Endothelial cell of umbilical vein (primary cell): ENCODE measurements at regions not wholly inside any gene's neighbourhood (a gene's known extent, or its start where the extent isn't known, plus 50 kb on each side); places are given as distances from the start of the nearest gene placed in this dataset.
"Not testable (repeated sequence)": the region's sequence is repeated elsewhere in the genome, so short reads cannot be mapped to it uniquely, and the experiment has no call there.

ENCODE experiments used
- BruUV-seq: library from RNA; stranded (reverse); fragments of 400-500 nt; replicated peaks from 2 replicates; lab custom pipeline; 2021; lab: Mats Ljungman, UMichigan
- CTCF ChIA-PET: fragments of 300-600, 350-600 bp; sonication (Branson Sonifier 250); formaldehyde crosslinking; loops from one replicate; lab custom pipeline; 2021; ENCODE audit warnings: antibody characterized with exemption, inconsistent platforms; lab: Charles Lee
- POLR2A ChIA-PET: fragments of 300-600, 350-600 bp; sonication (Branson Sonifier 250); formaldehyde crosslinking; loops from one replicate; lab custom pipeline; 2021; ENCODE audit warnings: antibody characterized with exemption, inconsistent platforms; lab: Charles Lee
- DNase-seq: peaks from one replicate; pipeline ENCODE4 v3.0.0-alpha.2; 2011; ENCODE audit warnings: low read depth, low spot score
- FAIRE-seq: peaks from 2 replicates; lab custom pipeline; 2011; peaks lifted over from hg19 to GRCh38; lab: Jason Lieb, UNC
- H2AFZ ChIP-seq: 2 replicates; pipeline ENCODE4 v1.6.0; 2012; ENCODE audit warnings: low read depth, low read length, control low read depth, inconsistent platforms
- H3K27ac ChIP-seq: 2 replicates; pipeline ENCODE4 v1.5.1; 2011; ENCODE audit warnings: low read depth, mild to moderate bottlenecking, control low read depth, low read length, moderate library complexity; ENCODE audit not compliant: insufficient read depth
- H3K27me3 ChIP-seq, 2 experiments: 2 replicates each; pipeline versions ENCODE4 v1.6.0 to v1.6.1; 2011; ENCODE audit warnings: low read length in 2 of 2, mixed read lengths in 1 of 2; ENCODE audit not compliant: control insufficient read depth in 2 of 2, insufficient read depth in 2 of 2
- H3K36me3 ChIP-seq, 2 experiments: 2 replicates in 1 of 2; 3 replicates in 1 of 2; pipeline ENCODE4 v1.5.1; 2011; ENCODE audit warnings: low read length in 2 of 2, mild to moderate bottlenecking in 1 of 2, moderate library complexity in 1 of 2; ENCODE audit not compliant: control insufficient read depth in 2 of 2, insufficient read depth in 2 of 2; ENCODE audit errors: extremely low read depth in 1 of 2
- H3K4me1 ChIP-seq: 3 replicates; pipeline ENCODE4 v1.5.1; 2011; ENCODE audit warnings: mild to moderate bottlenecking, low read length; ENCODE audit not compliant: control insufficient read depth, insufficient read depth; ENCODE audit errors: extremely low read depth
- H3K4me2 ChIP-seq: 2 replicates; pipeline ENCODE4 v1.6.1; 2011; ENCODE audit warnings: low read length, control low read depth, mixed read lengths; ENCODE audit not compliant: insufficient read depth
- H3K4me3 ChIP-seq, 3 experiments: fragments of 200-600 bp in 1 of 3; sonication (generic), shearing (Covaris generic) in 1 of 3; replicated peaks in 1 of 3; 2 replicates each; pipeline ENCODE4 v1.5.1; 2011 to 2016; ENCODE audit warnings: control low read depth in 3 of 3, low read length in 3 of 3, mild to moderate bottlenecking in 2 of 3, inconsistent platforms in 1 of 3, low read depth in 1 of 3, moderate library complexity in 1 of 3; ENCODE audit not compliant: insufficient read depth in 1 of 3
- H3K79me2 ChIP-seq: 2 replicates; pipeline ENCODE4 v1.6.0; 2012; ENCODE audit warnings: low read length, inconsistent platforms; ENCODE audit not compliant: control insufficient read depth, insufficient read depth
- H3K9ac ChIP-seq: replicated peaks from 2 replicates; pipeline ENCODE3; 2011; ENCODE audit warnings: low read length, control low read depth; ENCODE audit not compliant: insufficient read depth; ENCODE audit errors: extremely low read depth
- H3K9me1 ChIP-seq: replicated peaks from 3 replicates; pipeline ENCODE4 v1.6.0; 2011; ENCODE audit warnings: mild to moderate bottlenecking, low read length; ENCODE audit not compliant: control insufficient read depth, insufficient read depth; ENCODE audit errors: extremely low read depth
- H3K9me3 ChIP-seq: replicated peaks from 2 replicates; pipeline ENCODE4 v1.5.1; 2012; ENCODE audit warnings: low read length, inconsistent platforms; ENCODE audit not compliant: control insufficient read depth, insufficient read depth
- H4K20me1 ChIP-seq: replicated peaks from 2 replicates; pipeline ENCODE3; 2011; ENCODE audit warnings: mild to moderate bottlenecking, low read length; ENCODE audit not compliant: control insufficient read depth, insufficient read depth; ENCODE audit errors: extremely low read depth
- JUN ChIP-seq: IDR thresholded peaks from 2 replicates; pipeline ENCODE4 v1.6.1; 2011; ENCODE audit warnings: borderline replicate concordance, low read depth; ENCODE audit not compliant: insufficient read length, insufficient read depth
- dilution Hi-C: fragments of 300-500 bp; cut with MboI; formaldehyde crosslinking; loops from one replicate; pipeline ENCODE4 v1.15.0; 2019; ENCODE audit warnings: low sequenced_read_pairs; ENCODE audit not compliant: extremely low pct_ligation_motif_present
- intact Hi-C: fragments of 100-400 bp; cut with micrococcal nuclease; formaldehyde crosslinking; loops from one replicate; pipeline ENCODE4 v1.10.0; 2022

DNA sequence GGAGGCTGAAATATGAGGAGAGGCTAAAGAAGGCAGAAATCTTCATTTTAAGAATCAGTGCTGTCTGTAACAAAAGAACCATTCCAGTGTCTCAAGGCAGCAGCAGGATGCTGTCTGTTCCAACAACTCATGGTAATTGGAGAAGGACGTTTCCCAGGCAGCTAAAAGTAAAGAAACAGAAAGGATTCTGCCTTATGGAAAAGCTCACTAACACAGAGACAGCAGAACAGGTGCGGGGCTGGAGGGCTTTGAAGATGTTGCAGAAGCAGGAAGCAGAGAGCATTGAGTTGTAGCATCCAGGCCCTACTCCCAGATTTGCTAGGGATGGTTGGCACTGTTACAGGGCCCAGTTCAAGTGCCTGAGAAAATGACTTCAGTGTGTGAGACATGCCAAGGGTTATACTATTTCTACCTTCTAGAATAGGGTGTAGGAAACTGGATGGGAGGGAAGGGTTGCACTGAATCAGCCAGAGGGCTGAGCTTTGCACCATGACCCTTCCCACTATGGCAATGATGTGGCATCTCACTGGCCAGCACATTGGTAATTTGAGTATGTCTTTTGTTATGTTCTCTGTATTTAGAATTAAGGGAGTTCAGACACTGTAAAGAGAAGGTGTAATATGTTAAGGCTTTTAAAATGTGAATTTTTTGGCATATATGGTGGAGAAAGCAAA lies 160.0 kb upstream of the FBXO33 start:
- ChIA-PET CTCF (no interaction called here), POLR2A (no interaction called here)
- H4K20me1 ChIP-seq = no peaks in the 10 kb centered on the region
- no TSS peak for BruUV-seq
- DNase-seq = no peak
- dilution Hi-C loops (no loop called here), intact Hi-C loops (no loop called here)
- no peak overlapping the region for H2AFZ ChIP-seq
- FAIRE-seq = no peak
- H3K79me2 ChIP-seq = no peaks in the 10 kb centered on the region
- H3K9me3 ChIP-seq = no peaks in the 10 kb centered on the region
- H3K4me2 ChIP-seq = no peak overlapping the region
- TF ChIP-seq JUN = no peak
- no peaks in the 10 kb centered on the region for H3K4me1 ChIP-seq
- no peak overlapping the region for H3K4me3 ChIP-seq
- no peak overlapping the region for H3K27ac ChIP-seq
- H3K9ac ChIP-seq = no peak overlapping the region
- H3K27me3 ChIP-seq = no peaks in the 10 kb centered on the region
- H3K9me1 ChIP-seq = no peaks in the 10 kb centered on the region
- H3K36me3 ChIP-seq = no peaks in the 10 kb centered on the region

DNA sequence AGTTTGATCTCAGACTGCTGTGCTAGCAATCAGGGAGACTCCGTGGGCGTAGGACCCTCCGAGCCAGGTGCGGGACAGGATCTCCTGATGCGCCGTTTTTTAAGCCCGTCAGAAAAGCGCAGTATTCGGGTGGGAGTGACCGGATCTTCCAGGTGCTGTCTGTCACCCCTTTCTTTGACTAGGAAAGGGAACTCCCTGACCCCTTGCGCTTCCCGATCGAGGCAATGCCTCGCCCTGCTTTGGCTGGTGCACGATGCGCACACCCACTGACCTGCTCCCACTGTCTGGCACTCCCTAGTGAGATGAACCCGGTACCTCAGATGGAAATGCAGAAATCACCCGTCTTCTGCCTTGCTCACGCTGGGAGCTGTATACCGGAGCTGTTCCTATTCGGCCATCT lies 157.6 kb upstream of the FBXO33 start:
- H3K79me2 ChIP-seq, CTCF ChIA-PET, H3K27me3 ChIP-seq, FAIRE-seq, H3K4me1 ChIP-seq, DNase-seq, H3K4me2 ChIP-seq, H3K9me3 ChIP-seq, BruUV-seq, H3K9ac ChIP-seq, H2AFZ ChIP-seq, POLR2A ChIA-PET, H3K4me3 ChIP-seq, H3K9me1 ChIP-seq, H3K27ac ChIP-seq, dilution Hi-C loops, H3K36me3 ChIP-seq, H4K20me1 ChIP-seq, intact Hi-C loops: not testable (repeated sequence)
